SH-SY5Y (cell line): ENCODE measurements at regions not wholly inside any gene's neighbourhood (a gene's known extent, or its start where the extent isn't known, plus 50 kb on each side); places are given as distances from the start of the nearest gene placed in this dataset.

ENCODE experiments used
- GATA2 ChIP-seq: IDR thresholded peaks from 2 replicates; pipeline ENCODE4 v1.6.1; 2011; ENCODE audit warnings: mild to moderate bottlenecking, low read depth, low read length
- GATA3 ChIP-seq: IDR thresholded peaks from 2 replicates; pipeline ENCODE4 v1.6.1; 2011; ENCODE audit warnings: low read depth, mild to moderate bottlenecking, low read length, moderate library complexity

- TF ChIP-seq GATA3 (no peak), GATA2 (no peak)
Measured at GRCh38 chr2:167440382-167440781, 552.1 kb downstream of the XIRP2 start.
